ENCODE measurements at regions not wholly inside any gene's neighbourhood (a gene's known extent, or its start where the extent isn't known, plus 50 kb on each side); places are given as distances from the start of the nearest gene placed in this dataset.

GRCh38 chr2:215728504-215729065, 284.8 kb downstream of the MREG start:
- Histone ChIP-seq H2AFZ (ENCODE audit: low read length) (no peak overlapping the region), H3K4me2 (ENCODE audit: low read length) (no peak overlapping the region), H3K79me2 (ENCODE audit: insufficient read depth, low read length) (no peaks in the 10 kb centered on the region), H3K36me3 (ENCODE audit: insufficient read depth, low read length) (no peaks in the 10 kb centered on the region), H3K9me2 (ENCODE audit: low read depth, low read length) (no peaks in the 10 kb centered on the region), H3K9me3 (ENCODE audit: low read length) (no peaks in the 10 kb centered on the region), H3K4me3 (ENCODE audit: low read depth, low read length, poor library complexity, severe bottlenecking) (no peak overlapping the region), H3K27me3 (ENCODE audit: insufficient read depth, low read length) (no peaks in the 10 kb centered on the region), H3K27ac (ENCODE audit: low read depth, low read length, poor library complexity, severe bottlenecking) (no peak overlapping the region), H3K9ac (ENCODE audit: low read length) (no peak overlapping the region), H3K4me1 (ENCODE audit: insufficient read depth, low read length, severe bottlenecking) (no peaks in the 10 kb centered on the region), H4K20me1 (ENCODE audit: insufficient read depth, low read length) (no peaks in the 10 kb centered on the region), H3F3A (ENCODE audit: insufficient read depth, low read length) (no peaks in the 10 kb centered on the region)
- TF ChIP-seq EZH2 (IDR thresholded peaks at IDR 0.05; ENCODE audit: borderline replicate concordance, low read length) = no peak
- no peak for TF ChIP-seq CTCF (IDR thresholded peaks at IDR 0.05; ENCODE audit: low read length)

DNA sequence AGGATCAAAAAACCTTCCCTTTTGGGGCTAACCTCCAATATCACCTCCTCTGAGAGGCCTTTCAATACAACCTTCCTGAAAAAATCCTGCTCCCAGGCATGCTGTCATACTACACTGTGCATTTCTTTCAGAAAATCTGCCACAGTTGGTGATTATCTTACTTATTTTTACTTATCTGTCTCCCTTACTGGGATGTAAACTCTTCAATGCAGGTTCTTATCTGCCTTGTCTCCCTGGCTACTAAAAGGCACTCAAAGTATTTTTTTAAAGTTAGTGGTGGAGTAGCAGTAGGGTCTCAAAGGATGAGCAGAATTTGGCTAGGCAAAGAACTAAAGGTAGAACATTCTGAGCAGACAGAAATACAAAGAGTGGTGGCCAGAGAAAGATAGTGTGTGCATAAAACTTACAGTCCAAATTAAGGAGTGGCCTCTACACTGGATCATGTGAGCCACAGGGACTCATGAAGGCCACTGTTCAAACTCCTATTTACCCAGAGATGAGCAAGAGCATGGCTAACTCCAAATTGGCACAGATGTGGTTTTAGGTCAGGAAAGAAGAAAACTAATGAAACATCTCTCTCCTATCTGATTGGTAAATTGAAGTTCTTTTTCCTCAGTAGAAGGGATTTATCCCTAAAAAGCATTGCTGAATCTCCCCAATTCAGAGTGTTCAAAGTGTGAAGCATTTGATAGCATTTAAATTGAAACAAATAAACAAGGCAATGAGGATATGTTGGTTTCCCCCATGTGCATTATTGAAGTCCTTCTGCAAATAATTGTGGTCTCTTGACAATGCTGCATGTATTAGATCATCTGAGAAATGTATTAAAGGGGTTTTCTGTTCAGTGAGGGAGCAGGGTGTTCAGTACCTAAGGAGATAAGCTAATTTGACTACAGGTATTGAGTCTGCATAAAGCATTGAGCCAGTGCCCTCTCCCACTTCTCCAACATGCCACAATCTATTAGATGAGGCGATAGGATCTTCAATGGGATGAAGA, 285.5 kb downstream of the MREG start:
- H3K9me2 ChIP-seq (ENCODE audit: low read depth, low read length) = no peaks in the 10 kb centered on the region
- no peaks in the 10 kb centered on the region for H3F3A ChIP-seq (ENCODE audit: insufficient read depth, low read length)
- H3K9me3 ChIP-seq (ENCODE audit: low read length) = no peaks in the 10 kb centered on the region
- H3K9ac ChIP-seq (ENCODE audit: low read length) = no peak overlapping the region
- H2AFZ ChIP-seq (ENCODE audit: low read length) = no peak overlapping the region
- TF ChIP-seq EZH2 (IDR thresholded peaks at IDR 0.05; ENCODE audit: borderline replicate concordance, low read length) (no peak), CTCF (IDR thresholded peaks at IDR 0.05; ENCODE audit: low read length) (no peak)
- H3K4me2 ChIP-seq (ENCODE audit: low read length) = no peak overlapping the region
- no peaks in the 10 kb centered on the region for H3K79me2 ChIP-seq (ENCODE audit: insufficient read depth, low read length)
- no peak overlapping the region for H3K27ac ChIP-seq (ENCODE audit: low read depth, low read length, poor library complexity, severe bottlenecking)
- H3K4me3 ChIP-seq (ENCODE audit: low read depth, low read length, poor library complexity, severe bottlenecking) = no peak overlapping the region
- H3K4me1 ChIP-seq (ENCODE audit: insufficient read depth, low read length, severe bottlenecking) = no peaks in the 10 kb centered on the region
- no peaks in the 10 kb centered on the region for H4K20me1 ChIP-seq (ENCODE audit: insufficient read depth, low read length)
- H3K27me3 ChIP-seq (ENCODE audit: insufficient read depth, low read length) = no peaks in the 10 kb centered on the region
- H3K36me3 ChIP-seq (ENCODE audit: insufficient read depth, low read length) = no peaks in the 10 kb centered on the region

DNA sequence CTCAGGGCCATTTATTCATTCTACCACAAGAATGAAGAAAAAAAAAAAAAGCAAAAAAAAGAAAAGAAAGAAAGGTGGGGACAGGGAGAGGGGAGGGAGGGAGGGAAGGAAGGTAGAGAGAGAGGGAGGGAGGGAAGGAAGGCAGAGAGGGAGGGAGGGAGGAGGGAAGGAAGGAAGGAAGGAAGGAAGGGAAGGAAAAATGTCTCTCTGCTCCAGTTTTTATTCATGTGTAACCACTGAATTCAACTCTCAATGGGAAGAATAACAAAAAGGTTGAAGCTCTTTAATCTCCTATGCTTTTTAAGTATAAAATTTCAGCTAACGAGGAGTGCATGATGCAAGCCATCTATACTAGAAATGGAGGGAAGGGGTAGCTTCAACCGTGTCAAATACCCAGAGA, 287.3 kb downstream of the MREG start:
- Histone ChIP-seq H3K4me3 (ENCODE audit: low read depth, low read length, poor library complexity, severe bottlenecking) (no peak overlapping the region), H3K27ac (ENCODE audit: low read depth, low read length, poor library complexity, severe bottlenecking) (no peak overlapping the region), H3K27me3 (ENCODE audit: insufficient read depth, low read length) (no peaks in the 10 kb centered on the region), H3F3A (ENCODE audit: insufficient read depth, low read length) (no peaks in the 10 kb centered on the region), H3K36me3 (ENCODE audit: insufficient read depth, low read length) (no peaks in the 10 kb centered on the region), H2AFZ (ENCODE audit: low read length) (no peak overlapping the region), H3K4me2 (ENCODE audit: low read length) (no peak overlapping the region), H3K9me3 (ENCODE audit: low read length) (no peaks in the 10 kb centered on the region), H3K9me2 (ENCODE audit: low read depth, low read length) (no peaks in the 10 kb centered on the region), H3K79me2 (ENCODE audit: insufficient read depth, low read length) (no peaks in the 10 kb centered on the region), H4K20me1 (ENCODE audit: insufficient read depth, low read length) (no peaks in the 10 kb centered on the region), H3K9ac (ENCODE audit: low read length) (no peak overlapping the region), H3K4me1 (ENCODE audit: insufficient read depth, low read length, severe bottlenecking) (no peaks in the 10 kb centered on the region)
- TF ChIP-seq CTCF (IDR thresholded peaks at IDR 0.05; ENCODE audit: low read length) (no peak), EZH2 (IDR thresholded peaks at IDR 0.05; ENCODE audit: borderline replicate concordance, low read length) (no peak)
